ENCODE measurements at regions not wholly inside any gene's neighbourhood (a gene's known extent, or its start where the extent isn't known, plus 50 kb on each side); places are given as distances from the start of the nearest gene placed in this dataset.

- no peak for DNase-seq (ENCODE audit: low spot score)
- H3K27me3 Mint-ChIP-seq (ENCODE audit: unreplicated experiment) = peaks cover 2% of the 10 kb centered on the region
- H3K27ac Mint-ChIP-seq (ENCODE audit: unreplicated experiment) = no peak overlapping the region
- H3K4me1 Mint-ChIP-seq (ENCODE audit: unreplicated experiment) = no peaks in the 10 kb centered on the region
- H3K36me3 Mint-ChIP-seq (ENCODE audit: low read depth, unreplicated experiment) = no peaks in the 10 kb centered on the region
- H3K4me3 Mint-ChIP-seq (ENCODE audit: unreplicated experiment) = no peak overlapping the region
- H3K9me3 Mint-ChIP-seq (ENCODE audit: unreplicated experiment) = no peaks in the 10 kb centered on the region
- no peak for TF ChIP-seq CTCF (IDR thresholded peaks at IDR 0.05; ENCODE audit: unreplicated experiment)
Measured at GRCh38 chr9:106637486-106637885, 225.5 kb upstream of the ZNF462 start.

- peaks cover 2% of the 10 kb centered on the region for H3K27me3 Mint-ChIP-seq (ENCODE audit: unreplicated experiment)
- no peaks in the 10 kb centered on the region for H3K4me1 Mint-ChIP-seq (ENCODE audit: unreplicated experiment)
- no peak for DNase-seq (ENCODE audit: low spot score)
- no peak overlapping the region for H3K4me3 Mint-ChIP-seq (ENCODE audit: unreplicated experiment)
- no peaks in the 10 kb centered on the region for H3K36me3 Mint-ChIP-seq (ENCODE audit: low read depth, unreplicated experiment)
- H3K27ac Mint-ChIP-seq (ENCODE audit: unreplicated experiment) = no peak overlapping the region
- no peak for TF ChIP-seq CTCF (IDR thresholded peaks at IDR 0.05; ENCODE audit: unreplicated experiment)
- no peaks in the 10 kb centered on the region for H3K9me3 Mint-ChIP-seq (ENCODE audit: unreplicated experiment)
Measured at GRCh38 chr9:106639873-106640568, 222.9 kb upstream of the ZNF462 start.

- H3K27ac Mint-ChIP-seq (ENCODE audit: unreplicated experiment) = no peak overlapping the region
Measured at GRCh38 chr9:106643211-106643930, 219.6 kb upstream of the ZNF462 start.

GRCh38 chr9:106644661-106645060 lies 218.3 kb upstream of the ZNF462 start:
- TF ChIP-seq CTCF (IDR thresholded peaks at IDR 0.05; ENCODE audit: unreplicated experiment) = no peak
- Mint-ChIP-seq H3K9me3 (ENCODE audit: unreplicated experiment) (no peaks in the 10 kb centered on the region), H3K36me3 (ENCODE audit: low read depth, unreplicated experiment) (no peaks in the 10 kb centered on the region), H3K4me1 (ENCODE audit: unreplicated experiment) (peaks cover 2% of the 10 kb centered on the region), H3K27ac (ENCODE audit: unreplicated experiment) (no peak overlapping the region), H3K27me3 (ENCODE audit: unreplicated experiment) (peaks cover 2% of the 10 kb centered on the region), H3K4me3 (ENCODE audit: unreplicated experiment) (no peak overlapping the region)
- DNase-seq (ENCODE audit: low spot score) = no peak

More at GRCh38 chr9:106643211-106643930, 219.6 kb upstream of the ZNF462 start:
- H3K4me1 Mint-ChIP-seq (ENCODE audit: unreplicated experiment) = peaks cover 2% of the 10 kb centered on the region
- H3K9me3 Mint-ChIP-seq (ENCODE audit: unreplicated experiment) = no peaks in the 10 kb centered on the region
- no peaks in the 10 kb centered on the region for H3K36me3 Mint-ChIP-seq (ENCODE audit: low read depth, unreplicated experiment)
- no peak for TF ChIP-seq CTCF (IDR thresholded peaks at IDR 0.05; ENCODE audit: unreplicated experiment)
- no peak overlapping the region for H3K4me3 Mint-ChIP-seq (ENCODE audit: unreplicated experiment)
- DNase-seq (ENCODE audit: low spot score) = no peak
- H3K27me3 Mint-ChIP-seq (ENCODE audit: unreplicated experiment) = peaks cover 2% of the 10 kb centered on the region

- H3K27ac Mint-ChIP-seq (ENCODE audit: unreplicated experiment) = no peak overlapping the region
- no peak for DNase-seq (ENCODE audit: low spot score)
- H3K4me1 Mint-ChIP-seq (ENCODE audit: unreplicated experiment) = peaks cover 2% of the 10 kb centered on the region
- no peaks in the 10 kb centered on the region for H3K9me3 Mint-ChIP-seq (ENCODE audit: unreplicated experiment)
- no peak for TF ChIP-seq CTCF (IDR thresholded peaks at IDR 0.05; ENCODE audit: unreplicated experiment)
- H3K36me3 Mint-ChIP-seq (ENCODE audit: low read depth, unreplicated experiment) = no peaks in the 10 kb centered on the region
- no peak overlapping the region for H3K4me3 Mint-ChIP-seq (ENCODE audit: unreplicated experiment)
- no peaks in the 10 kb centered on the region for H3K27me3 Mint-ChIP-seq (ENCODE audit: unreplicated experiment)
Measured at GRCh38 chr9:106648799-106649198, 214.2 kb upstream of the ZNF462 start.
